ENCODE measurements at regions not wholly inside any gene's neighbourhood (a gene's known extent, or its start where the extent isn't known, plus 50 kb on each side); places are given as distances from the start of the nearest gene placed in this dataset.
"Not testable (repeated sequence)": the region's sequence is repeated elsewhere in the genome, so short reads cannot be mapped to it uniquely, and the experiment has no call there.

DNA sequence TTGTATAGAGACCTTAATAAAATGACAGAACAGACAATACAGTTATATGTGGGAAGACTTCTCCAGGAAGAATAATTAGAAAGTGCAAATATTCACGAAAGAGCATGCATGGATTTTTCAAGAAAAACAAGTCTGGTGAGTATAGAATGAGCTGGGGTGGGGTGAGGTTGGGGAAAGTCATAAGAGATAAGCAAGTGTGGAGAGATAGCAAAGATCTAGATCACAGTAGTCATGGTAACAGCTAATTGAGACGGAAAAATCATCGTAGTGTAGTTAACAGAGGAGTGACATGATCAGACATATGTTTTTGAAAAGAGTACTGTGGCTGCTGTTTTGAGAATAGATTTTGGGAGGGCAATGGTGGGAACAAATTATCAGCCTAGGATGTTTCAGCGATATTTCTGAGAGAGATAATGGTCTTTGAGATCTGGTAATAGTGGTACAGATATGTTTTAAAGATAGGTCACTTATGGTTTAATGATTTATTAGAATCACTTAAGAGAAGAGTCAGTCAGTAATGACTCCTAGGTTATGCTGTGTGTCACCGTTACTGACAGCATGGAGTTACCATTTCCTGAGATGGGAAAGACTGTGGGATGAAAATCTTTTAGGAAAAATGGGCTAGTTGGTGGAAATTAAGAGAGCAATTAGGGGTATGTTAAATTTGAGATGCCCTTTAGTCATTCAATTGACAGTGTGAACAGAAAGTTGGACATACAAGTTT, 248.5 kb upstream of the SLC8A1 start:
- DNase-seq, result no peak

DNA sequence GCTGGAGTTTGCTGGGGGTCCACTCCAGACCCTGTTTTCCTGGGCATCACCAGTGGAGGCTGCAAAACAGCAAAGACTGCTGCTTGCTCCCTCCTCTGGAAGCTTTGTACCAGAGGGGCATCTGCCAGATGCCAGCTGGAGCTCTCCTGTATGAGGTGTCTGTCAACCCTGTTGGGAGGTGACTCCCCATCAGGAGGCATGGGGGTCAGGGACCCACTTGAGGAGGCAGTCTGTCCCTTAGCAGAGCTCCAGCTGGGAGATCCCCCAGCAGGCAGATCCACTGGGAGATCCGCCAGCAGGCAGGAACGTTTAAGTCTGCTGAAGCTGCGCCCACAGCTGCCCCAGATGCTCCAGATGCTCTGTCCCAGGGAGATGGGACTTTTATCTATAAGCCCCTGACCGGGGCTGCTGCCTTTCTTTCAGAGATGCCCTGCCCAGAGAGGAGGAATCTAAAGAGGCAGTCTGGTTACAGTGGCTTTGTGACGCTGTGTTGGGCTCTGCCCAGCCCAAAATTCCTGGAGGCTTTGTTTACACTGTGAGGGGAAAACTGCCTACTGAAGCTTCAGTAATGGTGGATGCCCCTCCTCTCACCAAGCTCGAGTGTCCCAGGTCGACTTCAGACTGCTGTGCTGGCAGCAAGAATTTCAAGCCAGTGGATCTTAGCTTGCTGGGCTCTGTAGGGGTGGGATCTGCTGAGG, 260.5 kb upstream of the SLC8A1 start:
- DNase-seq, result not testable (repeated sequence)

DNA sequence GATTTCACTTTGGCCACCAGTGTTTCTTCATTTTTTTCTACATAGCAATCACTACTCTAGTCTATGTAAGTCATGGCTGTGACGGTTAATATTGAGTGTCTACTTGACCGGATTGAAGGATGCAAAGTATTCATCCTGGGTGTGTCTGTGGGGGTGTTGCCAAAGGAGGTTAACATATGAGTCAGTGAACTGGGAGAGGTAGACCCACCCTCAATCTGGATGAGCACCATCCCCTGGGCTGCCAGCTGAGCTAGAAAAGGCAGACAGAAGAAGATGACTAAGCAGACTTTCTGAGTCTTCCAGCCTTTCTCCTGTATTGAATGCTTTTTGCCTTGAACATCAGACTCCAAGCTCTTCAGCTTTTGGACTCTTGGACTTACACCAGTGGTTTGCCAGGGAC, 265.0 kb upstream of the SLC8A1 start:
- no peak for DNase-seq

DNA sequence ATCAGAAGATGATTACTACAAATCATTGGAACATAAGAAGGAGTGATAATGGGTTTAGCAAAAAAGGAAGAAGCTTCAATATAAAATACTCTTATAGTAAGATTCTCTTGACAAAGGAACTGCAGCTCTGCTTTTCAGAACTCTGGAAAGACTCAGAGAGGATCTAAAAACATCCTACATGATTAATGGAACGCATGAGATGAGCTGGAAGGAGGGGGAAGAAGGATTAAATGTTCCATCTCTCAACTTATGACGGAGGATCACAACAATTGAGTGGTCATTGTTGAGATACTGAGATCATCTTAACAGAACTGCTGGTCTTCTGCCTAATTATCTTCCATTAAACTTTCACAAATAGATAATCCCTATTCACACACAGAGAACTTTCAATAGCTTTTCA, 267.5 kb upstream of the SLC8A1 start:
- DNase-seq, result no peak

DNA sequence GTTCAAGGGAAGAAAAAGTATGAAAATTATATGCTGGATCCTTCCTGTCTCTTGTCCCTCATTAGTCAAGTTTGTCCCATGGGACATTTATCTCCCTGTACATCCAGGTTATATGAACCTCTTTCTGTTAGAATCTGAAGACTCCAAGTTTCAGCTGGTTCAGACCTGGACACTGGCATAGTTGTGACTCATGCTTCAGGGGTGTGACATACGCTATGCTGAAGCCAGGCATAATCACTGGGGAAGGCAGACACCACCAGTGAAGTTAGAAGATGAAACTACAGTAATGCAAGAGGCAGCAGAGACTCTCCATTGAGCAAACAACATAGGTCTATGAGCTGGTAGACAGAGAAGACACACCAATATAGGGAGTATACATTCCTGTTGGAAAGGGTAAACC, 269.7 kb upstream of the SLC8A1 start:
- DNase-seq, result no peak

DNA sequence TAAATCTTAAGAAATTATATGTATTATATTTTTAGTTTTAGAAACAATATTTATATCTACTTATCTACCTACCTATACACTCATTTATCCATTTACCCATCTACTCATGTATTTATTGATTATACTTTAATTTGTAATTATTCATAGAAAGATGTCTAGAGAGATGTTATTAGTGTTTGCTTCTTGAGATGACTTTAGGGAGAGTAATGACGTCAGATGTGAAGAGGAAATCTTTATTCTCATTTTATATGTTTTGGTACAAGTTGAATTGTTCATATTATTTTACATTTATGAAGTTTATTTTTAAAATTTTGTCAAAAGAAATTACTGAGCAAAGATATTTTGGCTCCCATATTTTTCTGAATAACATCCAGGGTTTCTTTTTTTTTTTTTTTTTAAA, 271.3 kb upstream of the SLC8A1 start:
- DNase-seq, result no peak

DNA sequence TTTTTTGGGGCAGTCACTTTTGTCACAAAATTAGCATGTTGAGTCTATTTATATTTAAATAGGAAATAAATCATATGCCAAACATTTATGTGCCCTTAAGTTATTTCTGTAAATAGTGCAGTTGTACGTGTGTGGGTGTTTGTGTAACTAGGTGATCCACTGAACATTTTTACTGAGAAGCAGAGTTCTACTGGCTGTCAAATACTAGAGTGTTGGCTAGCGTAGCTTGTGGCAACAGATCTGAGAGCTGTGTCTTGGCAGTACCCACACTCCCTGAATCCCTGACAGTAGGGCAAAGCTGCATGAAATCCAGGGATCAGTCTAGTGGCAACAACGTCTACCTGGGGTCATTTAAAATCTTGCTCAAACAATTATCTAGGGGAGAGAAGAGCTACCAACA, 273.1 kb upstream of the SLC8A1 start:
- DNase-seq, result no peak

DNA sequence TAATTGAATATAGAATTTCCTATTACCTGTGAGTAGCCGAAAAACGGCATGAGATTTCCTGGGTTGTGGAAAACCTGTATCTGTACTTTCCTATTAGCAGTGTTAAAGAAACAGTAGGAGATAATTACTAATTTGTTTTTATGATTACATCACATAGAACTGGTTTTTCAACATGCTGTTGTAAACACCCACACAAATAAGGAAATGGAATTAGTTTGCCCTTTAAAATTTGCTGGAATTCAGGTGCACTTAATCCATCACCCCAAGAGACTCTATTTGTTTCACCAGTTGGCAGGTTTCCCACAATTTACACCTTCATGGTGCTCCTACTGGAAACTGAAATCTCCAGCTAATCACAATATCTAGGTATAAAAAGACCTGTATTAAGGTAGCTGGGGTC, 274.1 kb upstream of the SLC8A1 start:
- no peak for DNase-seq

DNA sequence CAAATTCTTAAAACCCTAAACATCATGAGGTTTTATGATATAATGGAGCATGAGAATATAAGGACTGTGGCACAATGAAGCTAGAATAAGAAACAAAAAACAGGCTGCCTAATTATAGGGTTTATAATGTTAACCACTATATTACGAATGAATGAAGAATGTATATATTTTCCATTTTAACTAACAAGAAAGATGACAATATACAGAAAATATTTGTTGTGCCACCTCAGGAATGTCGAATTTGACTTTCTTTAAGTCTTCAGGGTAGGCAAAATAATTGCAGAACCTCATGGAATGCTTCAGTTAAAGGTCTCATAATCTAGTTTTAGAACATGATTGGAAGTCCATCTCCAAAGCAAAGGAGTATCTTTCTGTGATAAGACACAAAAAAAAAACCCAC, 282.9 kb upstream of the SLC8A1 start:
- DNase-seq, result no peak

DNA sequence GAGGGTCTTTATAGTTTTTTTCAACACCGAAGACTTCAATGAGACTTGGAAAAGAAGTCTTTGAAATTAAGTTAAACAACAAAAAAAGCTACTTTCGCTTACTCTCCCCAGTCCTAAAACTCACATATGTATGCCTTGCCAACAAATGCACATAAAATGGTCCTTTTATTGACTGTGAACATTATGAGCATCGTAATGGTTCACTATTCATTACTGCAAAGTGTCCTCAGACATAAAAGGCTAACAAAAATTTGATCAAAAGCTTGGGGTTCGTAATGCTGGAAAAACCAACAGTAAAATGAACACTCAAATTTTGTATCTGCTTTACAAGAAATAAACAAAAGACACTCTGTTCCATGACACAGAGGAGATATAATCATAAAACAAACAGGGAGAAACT, 285.3 kb upstream of the SLC8A1 start:
- DNase-seq, result no peak

DNA sequence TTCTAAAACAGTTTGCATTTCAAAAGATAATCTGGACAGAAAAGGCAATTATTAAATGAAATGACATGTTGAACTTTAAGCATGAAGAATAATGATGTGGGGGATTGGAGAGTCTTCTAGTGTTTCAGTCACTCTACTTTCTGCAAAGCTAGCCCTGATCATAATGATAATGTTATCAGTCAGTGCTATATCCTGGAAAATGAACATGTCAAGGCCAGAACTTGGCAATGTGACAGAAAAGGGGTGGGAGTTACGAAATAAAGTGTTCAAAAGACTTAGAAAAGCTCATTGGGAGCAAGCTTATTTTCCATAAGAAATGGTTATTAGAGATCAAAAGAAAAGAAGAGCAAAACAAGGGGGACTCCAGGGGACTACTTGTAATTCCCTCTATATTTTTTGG, 288.5 kb upstream of the SLC8A1 start:
- no peak for DNase-seq

DNA sequence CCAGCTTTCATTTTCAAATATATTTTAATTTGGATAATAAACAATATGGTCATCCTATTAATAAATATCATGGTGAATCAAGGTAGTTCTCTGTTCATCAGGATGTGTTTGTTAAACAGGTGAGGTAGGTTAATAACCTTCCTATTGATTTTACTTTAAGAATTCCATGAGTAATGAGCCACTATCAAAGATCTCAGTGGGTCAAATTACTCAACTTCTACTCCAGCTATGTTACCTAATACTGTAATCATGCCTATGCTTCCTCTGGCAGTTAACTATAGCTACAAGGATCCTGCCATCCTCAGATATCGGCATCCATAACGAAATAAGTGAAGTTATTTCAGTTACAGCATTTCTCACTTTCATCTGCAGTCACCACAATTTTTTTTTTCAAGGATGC, 289.6 kb upstream of the SLC8A1 start:
- no peak for DNase-seq

DNA sequence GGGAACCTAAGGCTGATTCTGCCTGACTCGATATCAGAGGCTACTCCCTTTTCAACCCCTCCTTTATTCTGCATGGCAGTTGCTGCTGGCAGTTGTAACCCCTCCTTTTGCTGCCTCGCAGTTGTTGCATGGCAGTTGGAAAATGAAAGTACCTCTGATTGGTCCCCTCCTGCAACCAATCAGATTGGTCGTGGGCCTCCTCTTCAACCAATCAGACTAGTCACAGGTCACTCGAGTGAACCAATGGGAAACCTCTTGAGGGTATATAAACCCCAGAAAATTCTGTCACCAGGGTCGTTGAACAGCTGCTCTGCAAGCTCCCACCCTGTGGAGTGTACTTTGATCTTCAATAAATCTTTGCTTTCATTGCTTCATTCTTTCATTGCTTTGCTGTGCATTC, 294.3 kb upstream of the SLC8A1 start:
- no peak for DNase-seq

DNA sequence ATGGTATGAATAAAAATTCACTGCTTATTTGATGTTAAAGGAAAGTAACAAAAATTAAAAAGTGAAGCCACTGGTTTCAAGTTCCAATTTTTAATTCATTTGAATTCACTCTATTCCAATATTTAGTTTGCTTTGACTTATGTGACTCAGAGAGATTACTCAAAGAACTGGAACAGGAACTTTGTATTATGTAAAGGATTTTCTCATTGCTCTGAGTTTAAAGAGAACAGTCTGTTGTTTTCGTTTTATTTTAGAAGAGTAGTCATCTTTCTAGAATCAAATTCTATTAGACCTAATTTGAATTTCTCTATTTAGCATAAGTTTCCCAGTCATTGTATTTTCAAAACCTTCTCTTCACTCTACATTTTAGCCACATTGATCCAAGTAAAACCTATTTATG, 300.1 kb upstream of the SLC8A1 start:
- no peak for DNase-seq

DNA sequence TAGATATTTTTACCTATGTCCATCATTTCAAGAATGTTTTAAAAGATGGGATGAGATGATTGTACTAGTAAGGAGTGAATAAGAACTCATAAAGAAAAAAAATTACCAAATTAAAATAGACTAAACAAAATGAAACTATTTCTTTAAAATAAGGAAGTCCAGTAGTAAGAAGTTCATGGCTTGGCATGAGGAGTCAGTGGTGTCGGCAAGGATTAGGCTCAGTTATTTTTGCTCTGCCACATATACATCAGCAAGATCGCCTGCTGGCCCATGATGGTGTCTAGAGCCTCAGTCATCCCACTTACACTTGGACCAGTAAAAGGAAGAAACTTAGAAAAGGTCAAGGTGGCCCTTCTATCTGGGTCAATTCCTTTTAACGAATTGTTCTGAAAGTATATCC, 300.9 kb upstream of the SLC8A1 start:
- DNase-seq, result no peak

DNA sequence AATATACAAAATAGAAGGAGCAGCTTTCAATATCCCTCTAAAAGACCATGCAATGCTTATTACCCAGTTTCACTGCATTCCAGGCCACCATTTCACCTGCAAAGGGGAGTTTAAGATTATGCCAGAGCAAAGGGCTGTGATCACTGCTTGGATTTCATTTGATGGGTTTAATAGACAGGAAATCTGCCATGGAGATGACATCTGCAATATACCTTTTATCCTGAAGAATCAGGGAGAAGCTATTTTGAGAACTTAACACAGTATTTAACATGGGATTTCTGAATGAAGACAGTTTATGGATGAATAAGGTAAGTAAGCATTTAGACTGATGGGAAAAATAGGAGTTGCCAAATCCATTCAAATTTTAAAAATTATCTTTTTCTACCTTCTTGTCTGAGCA, 303.0 kb upstream of the SLC8A1 start:
- DNase-seq, result no peak

DNA sequence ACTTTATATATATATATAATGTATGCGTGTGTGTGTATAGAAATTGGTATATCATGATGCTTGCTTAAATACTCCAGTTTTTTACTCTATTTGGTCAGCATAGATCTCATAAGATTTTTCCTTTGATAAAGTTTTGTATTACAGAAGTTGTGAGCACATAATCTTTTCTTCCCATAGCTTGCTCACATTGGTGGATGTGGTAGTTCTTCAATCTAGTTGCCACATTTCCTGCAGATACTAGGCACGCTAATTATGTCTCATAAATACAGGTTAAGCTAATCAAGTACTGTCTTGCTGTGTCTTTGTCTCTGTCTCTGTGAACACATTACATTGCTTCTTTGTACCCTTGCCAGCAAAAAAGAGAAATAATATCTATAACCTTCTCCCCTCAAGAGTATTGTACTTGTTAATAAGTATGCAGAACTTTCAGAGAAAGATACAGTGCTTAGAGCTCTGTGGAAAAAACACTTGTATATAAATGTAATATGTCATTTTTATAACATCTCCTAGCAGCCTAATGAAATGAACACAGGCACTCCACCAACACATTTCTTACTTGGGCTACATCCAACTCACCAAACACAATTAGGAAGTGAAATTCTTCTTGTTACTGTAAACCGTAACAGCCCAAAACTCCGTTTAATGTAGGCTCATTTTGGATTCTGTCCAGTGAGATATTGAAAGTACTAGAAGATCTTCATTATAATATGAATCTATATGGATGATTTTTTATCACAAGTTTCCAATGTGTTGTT, 306.7 kb upstream of the SLC8A1 start:
- DNase-seq, result no peak

DNA sequence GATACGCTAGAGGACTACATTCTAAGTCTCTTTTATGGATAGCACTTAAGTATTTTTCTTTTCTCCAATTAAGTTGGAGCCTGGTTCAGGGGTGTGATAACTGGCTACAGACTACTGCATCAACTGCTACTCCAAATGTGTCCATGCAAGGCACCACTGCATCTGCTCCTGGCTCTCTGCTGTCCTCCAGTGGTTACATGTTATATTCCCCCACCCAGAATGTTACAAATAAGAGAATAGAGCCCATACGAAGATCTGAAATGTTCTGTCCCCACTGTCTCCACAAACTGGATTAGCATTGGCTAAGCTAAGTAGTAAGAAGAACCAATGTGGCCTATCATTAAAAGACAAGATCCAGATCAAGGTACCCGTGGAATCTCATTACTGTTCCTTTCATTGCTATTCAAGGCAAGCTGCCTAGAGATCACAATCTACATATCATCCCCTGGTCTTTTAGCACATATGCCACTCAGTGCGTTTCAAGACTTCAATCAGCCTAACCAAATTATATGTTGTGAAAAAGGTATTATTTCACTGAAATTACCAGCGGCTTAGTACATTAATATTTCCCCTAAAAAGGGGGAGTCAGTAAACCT, 308.3 kb upstream of the SLC8A1 start:
- DNase-seq, result no peak

DNA sequence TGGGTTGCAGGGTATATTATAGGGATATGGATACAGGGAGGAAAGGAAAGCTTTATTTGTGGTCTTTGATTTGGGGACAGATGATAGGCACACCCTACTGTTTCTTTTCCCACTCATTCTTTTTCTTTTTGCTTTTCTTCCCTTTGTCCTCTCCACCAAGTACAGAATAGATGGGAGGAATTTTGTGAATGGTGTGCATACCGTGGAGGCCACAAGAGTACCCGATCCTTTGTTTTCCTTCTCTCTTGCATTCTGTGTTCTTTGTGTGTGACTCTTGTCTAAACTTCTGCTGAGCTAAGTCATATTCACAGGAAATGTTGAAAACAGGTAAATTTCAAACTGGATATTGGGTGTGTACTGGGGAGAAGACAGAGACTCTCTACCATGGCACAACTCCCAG, 321.4 kb upstream of the SLC8A1 start:
- DNase-seq, result no peak

DNA sequence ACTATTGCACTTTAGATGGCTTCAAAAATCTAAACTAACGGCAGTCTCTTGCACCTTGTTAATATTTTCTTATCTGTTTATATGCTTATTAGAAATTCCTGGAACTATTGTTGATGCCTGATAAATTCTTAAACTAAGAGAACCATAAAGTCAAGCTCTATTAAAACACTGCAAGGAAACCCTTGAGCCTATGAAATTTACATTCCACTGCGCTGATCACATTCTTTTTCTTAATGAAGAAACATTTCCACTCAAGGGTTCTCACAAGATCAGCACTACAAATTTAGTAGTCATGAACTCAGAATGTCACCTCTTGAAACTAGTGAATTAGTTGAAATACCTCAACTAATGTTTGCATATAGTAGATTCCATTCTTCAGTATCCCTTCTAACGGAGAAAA, 331.8 kb upstream of the SLC8A1 start:
- no peak for DNase-seq

DNA sequence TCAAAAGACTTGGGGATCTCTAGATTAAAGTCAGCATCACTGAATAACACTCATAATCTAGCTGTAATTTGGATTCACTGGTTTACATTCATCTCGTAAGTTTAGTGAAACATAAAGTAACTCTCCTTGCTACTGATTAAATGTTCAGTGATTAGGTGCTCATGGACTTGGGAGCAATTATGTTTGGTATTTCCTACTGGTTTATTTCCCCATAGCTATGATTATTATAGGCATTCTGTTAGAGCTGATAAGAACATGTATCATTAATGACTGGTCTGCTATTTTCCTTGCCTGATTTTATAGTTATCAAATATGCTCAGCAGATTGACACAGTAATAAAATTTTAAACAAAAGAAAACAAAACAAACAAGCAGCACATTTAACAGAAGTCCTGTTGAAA, 334.7 kb upstream of the SLC8A1 start:
- no peak for DNase-seq

DNA sequence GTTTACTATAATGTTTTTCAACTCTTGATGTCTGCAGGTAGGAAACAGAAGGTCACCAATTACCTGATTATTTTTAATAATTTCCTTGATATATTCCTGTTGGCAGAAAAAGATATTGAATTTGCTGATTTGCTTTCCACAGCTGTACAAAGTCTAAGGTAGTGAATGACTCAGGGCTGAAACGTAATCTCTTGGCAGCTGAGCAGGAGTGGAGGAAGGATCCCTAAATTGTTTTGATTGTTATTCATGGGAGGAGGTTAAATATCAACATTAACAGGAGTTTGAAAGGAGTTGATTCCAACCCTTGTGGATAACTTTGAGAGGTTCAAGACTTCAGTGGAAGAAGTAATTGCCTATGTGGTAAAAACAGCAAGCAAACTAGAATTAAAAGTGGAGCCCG, 345.2 kb upstream of the SLC8A1 start:
- DNase-seq, result no peak

DNA sequence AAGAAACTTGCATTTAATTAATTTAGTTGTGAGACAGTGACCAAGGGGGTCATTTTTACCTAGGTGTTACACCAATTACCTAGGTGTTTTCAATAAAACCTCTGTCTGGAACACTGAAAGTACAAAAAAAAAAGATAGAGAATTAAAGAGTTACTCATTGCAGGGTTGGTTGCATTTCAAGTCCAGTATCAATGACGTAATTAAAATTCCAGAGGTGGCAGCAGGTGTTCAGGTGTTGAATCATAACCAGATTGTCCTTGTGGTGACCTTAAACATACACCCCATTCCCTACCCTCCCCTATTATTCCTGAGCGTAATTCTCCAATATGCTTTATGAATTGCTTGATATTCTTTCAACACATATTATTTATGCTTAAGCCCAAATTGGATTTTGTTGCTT, 352.0 kb upstream of the SLC8A1 start:
- no peak for DNase-seq

DNA sequence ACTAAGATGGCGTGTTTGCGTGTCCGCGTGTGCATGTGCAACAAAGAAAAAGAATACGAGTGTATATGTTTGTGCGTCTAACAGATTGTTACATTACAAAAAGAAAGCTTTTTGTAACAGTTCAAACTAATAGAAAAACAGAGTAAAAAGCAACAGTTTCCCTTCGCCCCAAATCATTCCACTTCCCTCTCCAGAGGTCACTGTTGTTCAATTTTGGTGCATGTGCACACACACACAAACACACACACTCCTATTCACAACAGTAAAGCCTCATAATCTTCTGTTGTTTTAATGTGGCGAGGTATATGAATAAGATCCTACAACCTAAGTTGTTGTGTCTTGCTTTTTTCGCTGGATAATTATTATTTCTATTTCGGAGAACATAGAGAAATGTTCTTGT, 357.3 kb upstream of the SLC8A1 start:
- DNase-seq, result no peak
